OCI-LY3 (cell line): ENCODE measurements at regions not wholly inside any gene's neighbourhood (a gene's known extent, or its start where the extent isn't known, plus 50 kb on each side); places are given as distances from the start of the nearest gene placed in this dataset.

Experiments used
- H2AFZ ChIP-seq: fragments of 200-600, 300-600 bp; shearing (Covaris generic); 2 replicates; pipeline ENCODE4 v1.6.0; 2014; ENCODE audit warnings: antibody characterized with exemption, low read depth, low read length
- H3K27ac ChIP-seq: fragments of 200-600, 300-600 bp; sonication (generic); 2 replicates; pipeline ENCODE4 v1.5.1; 2014; ENCODE audit warnings: mild to moderate bottlenecking, low read length, moderate library complexity, mixed read lengths
- H3K27me3 ChIP-seq: fragments of 200-600, 300-600 bp; sonication (generic); 2 replicates; pipeline ENCODE4 v1.6.1; 2014; ENCODE audit warnings: low read depth, low read length, mixed read lengths
- H3K36me3 ChIP-seq: fragments of 200-600, 300-600 bp; sonication (generic); replicated peaks from 2 replicates; pipeline ENCODE3; 2014; ENCODE audit warnings: low read depth, low read length, mixed read lengths
- H3K4me1 ChIP-seq: fragments of 300-600, 200-600 bp; sonication (generic); 2 replicates; pipeline ENCODE4 v1.6.1; 2014; ENCODE audit warnings: low read length, mixed read lengths
- H3K4me2 ChIP-seq: fragments of 200-600, 300-600 bp; sonication (generic); 2 replicates; pipeline ENCODE4 v1.6.1; 2014; ENCODE audit warnings: low read length, mixed read lengths
- H3K4me3 ChIP-seq: fragments of 300-600, 200-600 bp; sonication (generic); 2 replicates; pipeline ENCODE4 v1.5.1; 2014; ENCODE audit warnings: antibody characterized with exemption, mild to moderate bottlenecking, low read length, moderate library complexity
- H3K79me2 ChIP-seq: fragments of 300-600, 200-600 bp; shearing (Covaris generic); 2 replicates; pipeline ENCODE4 v1.6.1; 2014; ENCODE audit warnings: mild to moderate bottlenecking, low read length, mixed read lengths
- H3K9ac ChIP-seq: fragments of 300-600, 200-600 bp; shearing (Covaris generic); 2 replicates; pipeline ENCODE4 v1.6.0; 2014; ENCODE audit warnings: mild to moderate bottlenecking, low read length, moderate library complexity
- H3K9me3 ChIP-seq: fragments of 200-600, 300-600 bp; shearing (Covaris generic); 2 replicates; pipeline ENCODE4 v1.6.1; 2014; ENCODE audit warnings: low read length, mixed read lengths; ENCODE audit not compliant: insufficient read depth
- H4K20me1 ChIP-seq: fragments of 200-600, 300-600 bp; sonication (generic); 2 replicates; pipeline ENCODE4 v1.6.1; 2016; ENCODE audit warnings: low read length, mixed read lengths; ENCODE audit not compliant: insufficient read depth
- CTCF ChIP-seq: fragments of 200-600, 300-600 bp; sonication (generic); IDR thresholded peaks from 2 replicates; pipeline ENCODE4 v1.5.1; 2014; ENCODE audit warnings: antibody characterized with exemption, low read length, low read depth
- EZH2phosphoT487 ChIP-seq: fragments of 200-600 bp; shearing (Covaris generic); IDR thresholded peaks from 2 replicates; pipeline ENCODE4 v1.6.1; 2018; ENCODE audit warnings: antibody characterized with exemption, mixed run types, low read depth

GRCh38 chr2:51290725-51291124, 258.8 kb upstream of the NRXN1 start:
- no peak for TF ChIP-seq EZH2phosphoT487
- TF ChIP-seq CTCF = no peak
- H3K9ac ChIP-seq = no peak overlapping the region
- no peak overlapping the region for H3K4me3 ChIP-seq
- no peaks in the 10 kb centered on the region for H4K20me1 ChIP-seq
- H3K4me1 ChIP-seq = no peaks in the 10 kb centered on the region
- H3K27me3 ChIP-seq = no peaks in the 10 kb centered on the region
- H3K79me2 ChIP-seq = no peaks in the 10 kb centered on the region
- H3K4me2 ChIP-seq = no peak overlapping the region
- H3K27ac ChIP-seq = no peak overlapping the region
- H2AFZ ChIP-seq = no peak overlapping the region
- 0 out of 2 replicates have a peak, but pooled peaks cover 6% of the 10 kb centered on the region for H3K9me3 ChIP-seq
- peaks cover 4% of the 10 kb centered on the region for H3K36me3 ChIP-seq

GRCh38 chr2:51289045-51289444, 257.1 kb upstream of the NRXN1 start:
- no peaks in the 10 kb centered on the region for H3K79me2 ChIP-seq
- H3K4me3 ChIP-seq = no peak overlapping the region
- H4K20me1 ChIP-seq = no peaks in the 10 kb centered on the region
- H3K27me3 ChIP-seq = no peaks in the 10 kb centered on the region
- no peak overlapping the region for H3K9ac ChIP-seq
- no peak overlapping the region for H2AFZ ChIP-seq
- 0 out of 2 replicates have a peak, but pooled peaks cover 6% of the 10 kb centered on the region for H3K9me3 ChIP-seq
- no peak overlapping the region for H3K4me2 ChIP-seq
- no peak overlapping the region for H3K27ac ChIP-seq
- peaks cover 4% of the 10 kb centered on the region for H3K36me3 ChIP-seq
- TF ChIP-seq EZH2phosphoT487 (no peak), CTCF (no peak)
- no peaks in the 10 kb centered on the region for H3K4me1 ChIP-seq

- H2AFZ ChIP-seq = no peak overlapping the region
- H3K4me2 ChIP-seq = no peak overlapping the region
- no peaks in the 10 kb centered on the region for H3K27me3 ChIP-seq
- no peak overlapping the region for H3K27ac ChIP-seq
- no peaks in the 10 kb centered on the region for H4K20me1 ChIP-seq
- H3K9me3 ChIP-seq = no peaks in the 10 kb centered on the region
- H3K9ac ChIP-seq = no peak overlapping the region
- no peaks in the 10 kb centered on the region for H3K36me3 ChIP-seq
- H3K79me2 ChIP-seq = no peaks in the 10 kb centered on the region
- H3K4me3 ChIP-seq = no peak overlapping the region
- TF ChIP-seq EZH2phosphoT487 (no peak), CTCF (no peak)
- H3K4me1 ChIP-seq = no peaks in the 10 kb centered on the region
Measured at GRCh38 chr2:51268191-51268590, 236.3 kb upstream of the NRXN1 start.

GRCh38 chr2:51265539-51265938, 233.6 kb upstream of the NRXN1 start:
- Histone ChIP-seq H3K79me2 (no peaks in the 10 kb centered on the region), H2AFZ (no peak overlapping the region), H3K9me3 (no peaks in the 10 kb centered on the region), H3K36me3 (no peaks in the 10 kb centered on the region), H3K27ac (no peak overlapping the region), H3K27me3 (no peaks in the 10 kb centered on the region), H3K4me1 (no peaks in the 10 kb centered on the region), H3K4me2 (no peak overlapping the region), H3K4me3 (no peak overlapping the region), H3K9ac (no peak overlapping the region), H4K20me1 (no peaks in the 10 kb centered on the region)
- TF ChIP-seq EZH2phosphoT487 (no peak), CTCF (no peak)
